ACC112 (cell line): ENCODE measurements at regions not wholly inside any gene's neighbourhood (a gene's known extent, or its start where the extent isn't known, plus 50 kb on each side); places are given as distances from the start of the nearest gene placed in this dataset.

Source experiments
- H2AFZ ChIP-seq: fragments of 200-600 bp; sonication (generic); one replicate; pipeline ENCODE4 v1.6.0; 2017; ENCODE audit warnings: antibody characterized with exemption, low read length; ENCODE audit not compliant: unreplicated experiment
- H3K27ac ChIP-seq: fragments of 200-600 bp; sonication (generic); 2 replicates; pipeline ENCODE4 v1.5.1; 2014; ENCODE audit warnings: low read depth, mild to moderate bottlenecking, antibody characterized with exemption, low read length, moderate library complexity
- H3K27me3 ChIP-seq: fragments of 200-600 bp; sonication (generic); 2 replicates; pipeline ENCODE4 v1.6.1; 2014; ENCODE audit warnings: mild to moderate bottlenecking, antibody characterized with exemption, low read length, moderate library complexity, mixed read lengths; ENCODE audit not compliant: insufficient read depth
- H3K36me3 ChIP-seq: fragments of 200-600 bp; sonication (generic); 2 replicates; pipeline ENCODE4 v1.6.1; 2016; ENCODE audit warnings: mild to moderate bottlenecking, antibody characterized with exemption, low read length, moderate library complexity, mixed read lengths; ENCODE audit not compliant: insufficient read depth
- H3K4me1 ChIP-seq: fragments of 200-600 bp; sonication (generic); one replicate; pipeline ENCODE4 v1.6.1; 2016; ENCODE audit warnings: low read length, mixed read lengths; ENCODE audit not compliant: insufficient read depth, unreplicated experiment, control insufficient read depth
- H3K4me3 ChIP-seq: fragments of 200-600 bp; sonication (generic); 2 replicates; pipeline ENCODE4 v1.5.1; 2014; ENCODE audit warnings: mild to moderate bottlenecking, low read depth, low read length
- H3K79me2 ChIP-seq: fragments of 200-600 bp; sonication (generic); one replicate; pipeline ENCODE4 v1.6.0; 2016; ENCODE audit warnings: low read length; ENCODE audit not compliant: control insufficient read depth, unreplicated experiment, insufficient read depth

- H3K79me2 ChIP-seq: no peaks in the 10 kb centered on the region
- H3K4me1 ChIP-seq: no peaks in the 10 kb centered on the region
- H2AFZ ChIP-seq: no peak overlapping the region
These were observed 54.3 kb upstream of the CBLB start for GRCh38 chr3:105923140-105923539.

GRCh38 chr3:105927741-105928140 is 58.9 kb upstream of the CBLB start:
- no peak overlapping the region for H3K27ac ChIP-seq
- H3K4me1 ChIP-seq: no peaks in the 10 kb centered on the region
- no peaks in the 10 kb centered on the region for H3K79me2 ChIP-seq
- H3K36me3 ChIP-seq: no peaks in the 10 kb centered on the region
- H3K27me3 ChIP-seq: no peaks in the 10 kb centered on the region
- no peak overlapping the region for H2AFZ ChIP-seq
- no peak overlapping the region for H3K4me3 ChIP-seq

More at GRCh38 chr3:105923140-105923539, 54.3 kb upstream of the CBLB start:
- H3K27me3 ChIP-seq: no peaks in the 10 kb centered on the region
- no peaks in the 10 kb centered on the region for H3K36me3 ChIP-seq
- no peak overlapping the region for H3K4me3 ChIP-seq
- no peak overlapping the region for H3K27ac ChIP-seq

GRCh38 chr3:105930733-105931132 is 61.9 kb upstream of the CBLB start:
- no peaks in the 10 kb centered on the region for H3K36me3 ChIP-seq
- H3K4me1 ChIP-seq: no peaks in the 10 kb centered on the region
- H3K27ac ChIP-seq: no peak overlapping the region
- no peaks in the 10 kb centered on the region for H3K79me2 ChIP-seq
- no peaks in the 10 kb centered on the region for H3K27me3 ChIP-seq
- H2AFZ ChIP-seq: no peak overlapping the region
- no peak overlapping the region for H3K4me3 ChIP-seq

- H3K27ac ChIP-seq: no peak overlapping the region
- H3K36me3 ChIP-seq: no peaks in the 10 kb centered on the region
- H3K4me1 ChIP-seq: no peaks in the 10 kb centered on the region
These were observed 62.7 kb upstream of the CBLB start for GRCh38 chr3:105931500-105931899.

GRCh38 chr3:105933871-105934270 is 65.1 kb upstream of the CBLB start:
- no peak overlapping the region for H2AFZ ChIP-seq
- H3K4me1 ChIP-seq: peaks cover 10% of the 10 kb centered on the region
- no peak overlapping the region for H3K4me3 ChIP-seq
- H3K36me3 ChIP-seq: no peaks in the 10 kb centered on the region
- no peaks in the 10 kb centered on the region for H3K79me2 ChIP-seq
- no peak overlapping the region for H3K27ac ChIP-seq
- no peaks in the 10 kb centered on the region for H3K27me3 ChIP-seq

More at GRCh38 chr3:105931500-105931899, 62.7 kb upstream of the CBLB start:
- Histone ChIP-seq H3K4me3 (no peak overlapping the region), H3K27me3 (no peaks in the 10 kb centered on the region), H3K79me2 (no peaks in the 10 kb centered on the region), H2AFZ (no peak overlapping the region)

GRCh38 chr3:105938101-105938500 is 69.3 kb upstream of the CBLB start:
- peak overlapping the region; percentile 93 for H2AFZ ChIP-seq
- H3K27me3 ChIP-seq: no peaks in the 10 kb centered on the region
- peaks cover 12% of the 10 kb centered on the region for H3K4me1 ChIP-seq
- no peaks in the 10 kb centered on the region for H3K36me3 ChIP-seq
- peak overlapping the region; percentile 66 for H3K4me3 ChIP-seq
- H3K27ac ChIP-seq: peak overlapping the region; percentile 13; the same call in 1 of the 2 replicates
- H3K79me2 ChIP-seq: no peaks in the 10 kb centered on the region

- peak overlapping the region; percentile 93 for H2AFZ ChIP-seq
These were observed 70.0 kb upstream of the CBLB start for GRCh38 chr3:105938806-105939205.

GRCh38 chr3:105944276-105944675 is 75.5 kb upstream of the CBLB start:
- H3K27me3 ChIP-seq: no peaks in the 10 kb centered on the region
- H3K27ac ChIP-seq: peak overlapping the region; percentile 86
- H3K79me2 ChIP-seq: no peaks in the 10 kb centered on the region
- H3K4me1 ChIP-seq: peaks cover 20% of the 10 kb centered on the region
- peak overlapping the region; percentile 79 for H2AFZ ChIP-seq
- H3K4me3 ChIP-seq: peak overlapping the region; percentile 59
- H3K36me3 ChIP-seq: no peaks in the 10 kb centered on the region

More at GRCh38 chr3:105938806-105939205, 70.0 kb upstream of the CBLB start:
- H3K79me2 ChIP-seq: no peaks in the 10 kb centered on the region
- H3K4me3 ChIP-seq: peak overlapping the region; percentile 66; the same call in 1 of the 2 replicates
- no peaks in the 10 kb centered on the region for H3K27me3 ChIP-seq
- H3K4me1 ChIP-seq: peaks cover 13% of the 10 kb centered on the region
- H3K36me3 ChIP-seq: no peaks in the 10 kb centered on the region
- no peak overlapping the region for H3K27ac ChIP-seq

GRCh38 chr3:105944721-105945120 is 75.9 kb upstream of the CBLB start:
- Histone ChIP-seq H3K79me2 (no peaks in the 10 kb centered on the region), H3K4me1 (peaks cover 20% of the 10 kb centered on the region), H2AFZ (peak overlapping the region; percentile 79), H3K27me3 (no peaks in the 10 kb centered on the region), H3K36me3 (no peaks in the 10 kb centered on the region), H3K4me3 (peak overlapping the region; percentile 59), H3K27ac (peak overlapping the region; percentile 86)

GRCh38 chr3:105948101-105948500 is 79.3 kb upstream of the CBLB start:
- no peak overlapping the region for H3K4me3 ChIP-seq
- H3K27me3 ChIP-seq: no peaks in the 10 kb centered on the region
- H3K36me3 ChIP-seq: no peaks in the 10 kb centered on the region
- peaks cover 20% of the 10 kb centered on the region for H3K4me1 ChIP-seq
- no peak overlapping the region for H3K27ac ChIP-seq
- no peaks in the 10 kb centered on the region for H3K79me2 ChIP-seq
- no peak overlapping the region for H2AFZ ChIP-seq

- Histone ChIP-seq H3K4me3 (no peak overlapping the region), H2AFZ (no peak overlapping the region), H3K27me3 (no peaks in the 10 kb centered on the region), H3K4me1 (peaks cover 3% of the 10 kb centered on the region), H3K79me2 (no peaks in the 10 kb centered on the region), H3K36me3 (no peaks in the 10 kb centered on the region), H3K27ac (no peak overlapping the region)
These were observed 82.2 kb upstream of the CBLB start for GRCh38 chr3:105950881-105951600.
